ENCODE measurements at regions not wholly inside any gene's neighbourhood (a gene's known extent, or its start where the extent isn't known, plus 50 kb on each side); places are given as distances from the start of the nearest gene placed in this dataset.
"Not testable (repeated sequence)": the region's sequence is repeated elsewhere in the genome, so short reads cannot be mapped to it uniquely, and the experiment has no call there.

DNA sequence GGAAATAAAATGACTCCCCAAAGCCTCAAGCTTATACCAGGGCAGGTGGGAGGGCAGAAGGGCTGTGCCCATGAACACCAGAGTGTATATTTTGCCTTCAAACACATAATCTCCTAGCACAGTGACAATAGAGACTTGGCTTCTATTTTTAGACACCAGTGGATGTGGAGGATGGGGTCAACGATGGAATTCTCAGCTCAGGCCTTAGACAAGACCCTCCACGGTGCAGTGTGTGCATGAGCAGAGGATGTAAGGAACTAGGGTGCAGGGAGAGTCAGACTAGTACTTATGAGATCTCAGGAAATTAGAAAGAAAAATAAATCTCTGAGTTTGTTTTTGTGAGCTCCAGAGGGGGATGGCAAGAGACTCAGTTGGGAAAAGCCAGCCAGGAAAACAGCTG lies 113.6 kb upstream of the CADM1 start:
- DNase-seq = no peak

DNA sequence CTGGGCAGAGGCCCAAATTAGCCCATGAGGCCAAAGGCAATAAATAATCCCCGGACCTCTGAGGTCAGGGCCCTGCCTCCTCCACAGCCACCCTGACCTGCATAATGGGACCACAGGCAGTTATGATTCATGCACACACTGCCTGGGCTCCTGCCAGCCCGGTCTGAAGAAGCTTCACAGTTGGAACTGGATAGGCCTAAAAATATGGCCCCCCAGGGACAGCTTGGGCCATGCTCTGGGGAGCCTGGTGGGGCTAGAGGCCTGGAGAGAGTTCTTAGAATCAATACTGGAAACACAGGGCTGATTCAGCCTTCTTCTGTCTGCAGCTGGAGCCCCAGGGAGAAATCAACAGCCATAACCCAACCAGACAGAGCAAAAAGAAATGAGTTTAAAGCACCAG lies 112.8 kb upstream of the CADM1 start:
- no peak for DNase-seq

DNA sequence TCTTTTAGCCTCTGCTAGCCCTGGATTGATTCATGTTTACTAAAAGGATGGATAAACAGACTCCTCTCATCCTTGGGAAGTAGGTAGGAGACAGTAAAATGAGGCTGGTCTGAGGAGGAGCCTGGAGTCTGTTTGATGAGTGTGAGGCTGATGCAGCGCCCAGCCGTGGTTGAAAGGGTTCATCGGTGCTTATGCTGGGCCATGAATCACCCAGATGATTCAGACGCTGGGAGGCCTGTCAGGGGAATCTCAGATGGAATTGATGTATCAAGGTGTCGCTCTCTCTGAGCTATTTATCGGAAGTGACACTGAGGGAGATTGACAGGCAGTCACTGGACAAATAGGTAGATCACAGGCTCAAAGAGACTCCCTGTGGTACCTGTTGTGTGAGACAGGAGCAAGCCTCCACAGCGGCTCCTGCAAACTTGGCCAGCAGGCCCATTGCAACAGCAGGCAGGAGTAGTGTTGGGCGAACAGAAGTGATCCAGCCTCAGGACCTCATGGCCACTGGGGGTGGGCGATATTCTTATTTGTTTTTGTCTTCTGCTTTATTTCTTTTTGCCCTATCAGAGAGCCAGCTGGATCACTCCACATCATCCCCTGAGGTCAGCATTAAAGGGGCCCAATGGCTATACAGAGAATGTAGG lies 109.9 kb upstream of the CADM1 start:
- no peak for DNase-seq

DNA sequence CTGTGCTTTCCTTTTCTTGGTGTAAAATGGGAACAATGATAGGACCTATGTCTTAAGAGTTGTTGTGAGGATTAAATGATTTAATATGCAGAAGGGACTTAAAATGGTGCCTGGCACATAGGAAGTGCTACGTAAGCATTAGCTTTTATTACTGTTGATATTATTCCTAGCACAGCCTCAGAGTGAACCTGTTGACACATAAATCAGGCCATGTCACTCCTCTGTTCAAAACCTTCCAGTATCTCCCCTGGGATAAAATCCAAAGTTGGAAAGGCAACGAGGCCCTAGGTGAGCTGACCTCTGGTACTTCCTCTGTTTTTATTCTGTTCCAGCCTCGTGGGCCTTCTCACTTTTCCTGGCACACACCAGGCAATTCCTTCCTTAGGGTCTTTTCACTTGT lies 108.8 kb upstream of the CADM1 start:
- no peak for DNase-seq

DNA sequence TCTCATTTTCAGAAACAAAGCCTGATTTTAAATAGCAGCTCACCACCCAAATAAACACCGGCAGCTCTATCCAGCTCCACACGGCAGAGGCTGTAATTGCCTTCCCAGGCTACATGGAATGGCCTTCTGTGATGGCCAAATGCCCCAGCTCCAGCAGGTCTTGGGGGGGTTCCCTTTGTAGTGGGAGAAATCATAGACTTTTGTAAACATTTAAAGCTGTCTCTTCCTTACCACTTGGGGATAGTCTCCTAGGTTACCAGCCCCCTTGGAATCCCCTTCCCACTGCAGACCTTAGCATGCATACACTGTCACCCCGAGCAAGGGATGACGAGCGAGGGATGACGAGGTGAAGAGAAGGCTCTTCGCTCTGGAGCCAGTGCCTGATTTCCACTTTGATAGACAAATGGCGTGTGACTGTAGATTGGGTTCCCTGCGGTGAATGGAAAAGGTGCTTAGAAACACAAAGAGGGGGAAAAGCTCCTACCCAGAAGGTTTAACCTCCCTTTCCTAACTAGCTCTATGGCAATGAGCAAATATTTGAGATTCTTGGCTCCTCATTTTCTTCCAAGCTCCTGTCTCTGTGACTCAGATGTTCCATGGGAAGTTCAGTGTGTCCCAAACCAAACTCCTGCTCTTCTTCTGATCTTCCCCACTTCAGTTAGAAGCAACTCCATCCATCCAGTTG lies 108.0 kb upstream of the CADM1 start:
- DNase-seq = no peak

DNA sequence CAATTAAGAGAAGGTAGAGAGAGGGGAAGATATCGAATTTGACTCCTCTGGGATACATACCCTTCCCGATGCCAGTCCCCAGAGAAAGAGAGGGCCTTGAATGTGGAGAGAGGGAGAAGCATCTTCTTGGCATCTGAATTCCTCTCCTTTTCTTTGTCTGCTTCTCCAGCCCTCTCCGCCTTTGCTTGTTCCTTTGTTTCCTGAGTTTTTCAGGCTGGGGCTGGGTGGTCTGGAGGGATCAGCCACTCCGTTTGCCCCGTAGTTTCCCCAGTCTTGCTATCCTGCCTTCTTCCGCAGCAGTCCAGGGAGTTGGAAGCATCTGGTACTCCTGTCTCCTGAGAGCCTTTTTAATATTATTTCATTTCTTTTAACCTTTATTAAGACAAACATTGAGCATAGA lies 107.1 kb upstream of the CADM1 start:
- no peak for DNase-seq

DNA sequence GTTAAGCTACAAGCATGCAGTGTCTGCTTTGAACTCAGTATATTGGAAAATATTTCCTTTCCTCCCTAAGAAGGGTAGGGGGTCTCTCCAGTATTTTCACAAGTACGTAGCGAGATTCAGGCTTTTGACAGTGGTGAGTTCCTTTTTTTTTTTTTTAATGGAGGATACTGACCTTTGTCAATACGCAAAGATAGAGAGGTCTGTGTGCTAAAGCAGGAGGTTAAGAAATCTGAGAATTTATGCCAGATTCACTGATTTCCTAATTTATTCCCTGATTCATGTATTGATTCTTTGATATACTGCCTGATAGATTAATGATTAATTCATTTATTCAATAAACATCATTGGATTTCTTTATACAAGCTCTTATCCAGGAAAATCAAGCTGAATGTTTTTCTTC lies 106.7 kb upstream of the CADM1 start:
- no peak for DNase-seq

DNA sequence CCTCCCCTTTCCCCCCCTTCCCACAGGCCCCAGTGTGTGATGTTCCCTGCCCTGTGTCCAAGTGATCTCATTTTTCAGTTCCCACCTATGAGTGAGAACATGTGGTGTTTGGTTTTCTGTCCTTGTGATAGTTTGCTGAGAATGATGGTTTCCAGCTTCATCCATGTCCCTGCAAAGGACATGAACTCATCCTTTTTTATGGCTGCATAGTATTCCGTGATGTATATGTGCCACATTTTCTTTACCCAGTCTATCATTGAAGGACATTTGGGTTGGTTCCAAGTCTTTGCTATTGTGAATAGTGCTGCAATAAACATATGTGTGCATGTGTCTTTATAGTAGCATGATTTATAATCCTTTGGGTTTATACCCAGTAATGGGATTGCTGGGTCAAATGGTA lies 106.0 kb upstream of the CADM1 start:
- not testable (repeated sequence) for DNase-seq

DNA sequence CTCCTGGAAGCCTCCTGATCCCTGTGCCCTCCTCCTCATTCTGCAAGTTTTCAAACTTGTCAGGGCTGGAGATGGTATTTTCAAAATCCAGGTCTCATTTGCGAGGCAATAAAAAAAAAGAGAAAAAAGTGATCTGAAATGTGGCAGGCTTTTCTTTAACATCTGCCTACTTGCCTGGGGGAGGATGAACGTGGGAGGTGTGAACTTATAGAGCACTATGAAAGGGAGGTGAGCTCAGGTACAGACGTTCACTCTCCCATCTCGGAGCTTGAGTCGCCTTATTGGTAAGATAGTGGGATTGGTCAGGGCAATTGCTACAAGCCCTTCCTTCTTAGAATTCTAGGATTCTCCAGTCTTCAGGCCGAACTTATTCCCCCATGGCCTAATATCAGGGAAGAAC lies 104.8 kb upstream of the CADM1 start:
- DNase-seq = no peak

DNA sequence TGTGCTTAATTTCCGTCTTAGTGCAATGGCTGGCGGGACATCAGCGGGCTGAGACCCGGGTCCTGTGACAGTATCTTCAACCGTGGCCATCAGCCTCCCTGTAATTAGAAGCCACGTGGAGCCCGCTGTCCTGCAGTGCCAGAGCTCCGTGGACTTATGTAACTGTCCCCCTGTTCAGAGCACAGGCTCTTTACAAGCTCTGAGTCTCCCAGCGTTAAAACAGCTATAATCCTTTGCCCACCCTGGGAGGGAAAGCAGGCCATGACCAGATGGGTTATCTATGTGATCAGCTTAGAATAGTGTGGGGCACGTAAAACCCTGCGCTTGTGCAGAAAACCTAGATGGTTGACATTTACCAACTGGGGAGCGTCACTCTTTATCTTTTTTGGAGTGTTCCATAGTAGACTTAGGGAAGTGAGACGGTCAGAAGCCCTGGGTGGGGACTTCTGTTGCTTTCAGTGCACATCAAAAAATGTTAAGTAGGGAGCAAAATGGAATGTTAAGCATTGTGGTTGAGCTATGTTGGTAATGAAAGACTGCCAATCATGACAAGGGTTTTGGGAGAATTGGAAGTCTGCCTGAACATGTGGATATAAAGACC lies 103.5 kb upstream of the CADM1 start:
- DNase-seq = no peak

DNA sequence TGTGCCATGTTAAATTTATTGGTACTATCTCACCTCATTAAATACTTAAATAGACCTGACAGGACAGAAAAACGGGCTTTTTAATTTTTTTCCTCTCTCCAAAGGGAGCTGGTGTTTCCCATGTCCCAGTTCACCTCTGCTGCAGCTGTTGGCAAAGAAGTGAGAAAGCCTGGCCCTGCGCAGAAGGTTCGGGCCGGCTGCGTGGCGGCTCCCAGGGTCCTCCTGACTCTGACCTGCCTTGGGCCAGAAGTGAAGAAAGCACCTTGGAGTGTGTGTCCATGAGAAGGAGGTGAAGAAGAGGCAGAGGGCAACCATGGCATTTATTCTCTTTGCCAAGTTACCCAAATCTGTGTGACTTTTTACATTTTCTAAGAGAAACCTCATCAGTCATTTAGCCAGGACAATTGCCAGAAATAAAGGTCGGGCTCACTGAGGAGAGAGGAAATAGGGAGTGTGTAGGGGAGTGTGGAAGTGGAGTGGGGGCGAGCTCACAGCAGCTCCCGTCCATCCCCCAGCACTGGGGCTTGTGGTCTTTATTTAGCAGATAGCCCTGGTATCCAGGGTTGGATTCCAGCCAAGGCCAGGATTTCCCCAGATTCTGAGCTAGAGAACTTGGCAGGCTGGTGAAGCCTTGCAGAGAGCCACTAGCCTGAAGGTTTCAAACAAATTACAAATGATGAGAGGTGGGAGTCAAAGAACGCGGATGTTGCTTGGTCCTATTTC lies 102.4 kb upstream of the CADM1 start:
- peak; percentile 39 for DNase-seq

DNA sequence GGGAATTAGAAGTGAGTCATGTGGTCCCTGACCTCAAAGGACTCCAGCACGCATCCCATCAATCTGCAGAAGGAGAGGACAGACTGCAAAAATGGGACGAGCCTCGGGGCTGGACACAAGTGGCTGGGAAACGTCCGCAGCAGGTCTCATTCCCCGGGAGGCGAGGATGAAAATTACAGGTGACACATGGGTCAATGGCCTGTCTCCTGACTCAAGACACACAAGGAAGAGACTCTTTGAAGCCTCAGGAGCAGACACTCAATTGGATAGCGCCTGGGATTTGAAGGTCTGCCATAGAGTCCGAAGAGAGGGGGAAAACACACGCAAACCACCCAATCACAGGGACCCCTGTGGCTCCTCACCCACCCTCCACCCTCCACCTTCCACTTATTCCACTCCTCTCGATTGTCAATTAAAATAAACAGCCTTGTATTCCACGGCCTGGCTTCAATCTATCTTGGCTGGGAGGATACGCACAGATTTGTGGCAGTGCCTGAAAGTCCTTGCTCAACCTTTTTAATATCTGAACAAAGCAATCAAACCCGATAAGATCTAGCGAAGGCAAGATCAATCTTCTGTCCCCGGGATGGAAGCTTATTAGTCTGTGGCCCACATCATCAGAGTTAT lies 101.8 kb upstream of the CADM1 start:
- no peak for DNase-seq

DNA sequence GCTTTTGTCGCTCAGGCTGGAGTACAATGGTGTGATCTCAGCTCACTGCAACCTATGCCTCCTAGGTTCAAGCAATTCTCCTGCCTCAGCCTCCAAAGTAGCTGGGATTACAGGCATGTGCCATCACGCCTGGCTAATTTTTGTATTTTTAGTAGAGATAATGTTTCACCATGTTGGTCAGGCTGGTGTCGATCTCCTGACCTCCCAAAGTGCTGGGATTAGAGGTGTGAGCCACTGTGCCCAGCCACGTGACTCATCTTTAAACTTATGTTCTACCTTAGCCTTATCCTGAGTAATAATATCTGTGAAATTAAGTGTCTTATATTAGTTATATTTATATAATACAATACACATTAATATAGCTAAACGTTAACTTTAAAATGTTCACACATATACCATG lies 101.2 kb upstream of the CADM1 start:
- DNase-seq = not testable (repeated sequence)

DNA sequence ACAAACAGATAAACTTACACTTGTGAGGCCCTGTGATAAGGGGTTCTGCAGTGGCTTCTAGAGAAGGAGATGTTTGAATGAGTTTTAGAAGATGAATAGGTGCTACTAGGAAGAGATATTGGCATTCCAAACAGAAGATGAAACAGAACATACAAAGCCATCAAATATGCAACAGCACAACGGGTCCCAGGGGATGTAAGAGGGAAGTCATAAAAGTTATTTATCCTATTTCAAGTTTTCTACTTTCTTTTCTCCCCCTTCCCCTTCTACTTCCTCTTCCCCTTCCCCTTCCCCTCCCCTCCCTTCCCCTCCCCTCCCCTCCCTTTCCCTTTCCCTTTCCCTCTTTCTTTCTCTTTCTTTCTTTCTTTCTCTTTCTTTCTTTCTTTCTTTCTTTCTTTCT lies 94.9 kb upstream of the CADM1 start:
- no peak for DNase-seq

DNA sequence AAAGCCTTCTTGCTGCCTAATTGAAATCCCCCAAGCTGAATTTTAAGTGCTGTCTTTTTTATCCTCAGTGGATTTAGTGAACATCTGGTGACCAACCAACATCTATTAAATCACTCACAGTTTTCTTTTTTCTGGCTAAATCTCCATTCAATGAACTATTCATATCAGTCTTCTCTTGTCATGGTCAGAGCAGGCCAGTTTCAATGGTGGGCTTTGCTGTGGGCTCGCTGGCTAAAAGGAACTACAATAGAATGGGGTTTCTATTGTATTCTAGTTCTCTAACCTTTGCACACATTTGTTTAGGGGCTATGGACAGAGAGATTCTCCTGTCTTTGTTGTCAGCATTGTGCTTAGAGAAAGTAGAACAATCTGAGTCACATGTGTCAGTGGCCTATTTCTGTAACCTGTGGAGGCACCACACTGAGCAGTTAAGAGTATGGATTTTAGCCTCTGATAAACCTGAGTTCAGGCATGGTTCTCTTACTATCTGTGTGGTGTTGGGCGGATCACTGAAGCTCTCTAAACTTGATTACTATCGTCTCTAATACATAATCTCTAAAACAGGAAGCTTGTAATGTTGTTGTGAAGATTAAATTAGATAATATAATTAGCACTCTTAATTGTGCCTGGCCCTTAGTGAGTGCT lies 94.2 kb upstream of the CADM1 start:
- no peak for DNase-seq

DNA sequence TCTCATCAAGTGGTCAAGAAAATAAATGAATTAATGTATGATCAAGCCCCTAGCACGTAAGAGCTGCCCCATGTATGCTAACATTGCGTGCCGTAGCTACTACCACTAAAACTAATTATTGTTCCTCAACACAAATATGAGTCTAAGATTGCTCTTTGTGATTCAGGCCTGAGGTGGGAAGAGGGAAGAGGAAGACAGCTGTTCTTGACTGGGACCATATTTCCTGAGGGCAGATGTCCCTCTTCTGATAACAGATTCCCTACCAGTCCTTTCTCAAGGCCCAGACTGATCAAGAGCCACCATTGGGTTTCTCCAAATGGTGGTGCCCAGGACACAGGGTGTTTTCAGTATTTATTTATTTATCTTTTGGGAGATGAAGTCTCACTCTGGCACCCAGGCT lies 87.2 kb upstream of the CADM1 start:
- no peak for DNase-seq

DNA sequence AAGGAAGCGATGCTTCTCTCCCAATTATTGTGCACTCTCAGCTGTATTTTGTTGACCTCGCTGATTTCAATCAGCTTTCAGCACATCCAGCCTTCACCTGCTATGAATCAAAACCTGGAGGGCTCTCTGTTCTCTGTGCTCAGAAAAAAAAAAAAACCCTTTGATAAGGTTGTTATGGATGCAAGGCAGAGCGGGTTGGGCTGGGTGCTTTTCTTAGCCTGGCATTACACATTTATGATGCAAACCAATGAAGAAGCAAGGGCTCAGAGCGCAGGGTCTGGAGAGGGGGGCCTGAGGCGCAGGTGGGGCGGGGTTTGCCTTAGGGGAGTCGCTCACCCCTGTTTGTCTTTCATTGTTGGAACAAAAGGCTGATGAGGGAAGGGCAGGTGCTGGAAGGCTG lies 86.0 kb upstream of the CADM1 start:
- no peak for DNase-seq

DNA sequence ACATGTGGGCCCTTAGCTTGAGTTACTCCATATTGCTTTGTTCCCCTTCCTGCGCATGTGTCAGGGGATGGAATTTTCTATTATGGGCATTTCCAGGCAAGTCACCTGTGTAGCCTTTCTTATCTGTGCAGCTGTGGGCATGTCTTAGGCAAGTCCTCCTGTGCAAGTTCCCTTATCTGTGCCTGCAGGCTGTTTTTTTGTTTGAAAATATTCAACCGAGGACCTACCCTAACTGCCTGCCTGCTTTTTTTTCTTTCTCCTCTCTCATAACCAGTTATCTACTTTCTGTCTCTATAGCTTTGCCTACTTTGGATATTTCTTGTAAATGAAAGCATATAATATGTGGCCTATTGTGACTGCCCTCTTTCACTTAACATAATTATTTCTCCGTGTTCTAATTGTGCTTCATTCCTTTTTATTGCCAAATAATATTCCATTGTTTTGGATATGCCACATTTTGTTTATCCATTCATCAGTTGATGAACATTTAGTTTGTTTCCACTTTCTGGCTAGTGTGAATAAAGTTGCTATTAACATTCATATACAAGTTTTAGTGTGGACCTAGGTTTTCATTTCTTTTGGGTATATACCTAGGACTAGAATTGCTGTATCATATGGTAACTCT lies 83.6 kb upstream of the CADM1 start:
- no peak for DNase-seq

DNA sequence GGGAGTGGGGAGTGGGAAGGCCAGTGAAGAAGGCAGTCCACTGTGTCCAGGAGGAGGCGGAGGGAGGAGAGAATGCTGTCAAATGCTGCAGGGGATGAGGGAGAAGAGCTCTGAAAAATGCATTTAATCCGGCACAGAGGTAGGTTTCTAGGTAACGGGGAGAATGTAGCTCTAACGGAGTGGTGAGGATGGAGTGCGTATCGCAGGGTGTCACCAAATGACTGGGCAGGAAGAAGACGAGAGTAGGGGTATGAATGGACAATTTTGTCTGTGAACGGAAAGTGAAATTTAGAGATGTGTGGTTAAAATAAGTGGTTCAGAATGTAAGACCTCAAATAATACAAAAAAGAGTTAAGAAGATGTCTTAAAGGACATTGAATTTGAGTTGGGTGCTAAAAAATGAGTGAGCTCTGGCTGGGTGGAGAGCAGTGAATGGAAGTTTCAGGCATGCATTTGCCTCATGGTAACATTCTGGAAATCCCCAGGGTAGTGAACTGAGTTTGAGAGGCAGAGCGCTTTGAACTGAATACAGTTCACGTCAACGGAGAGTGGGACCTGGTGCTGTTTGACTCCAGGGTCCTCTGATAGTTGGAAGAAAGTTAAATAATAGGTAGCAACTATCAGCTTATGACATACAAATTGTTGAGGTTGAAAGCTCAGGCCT lies 81.3 kb upstream of the CADM1 start:
- no peak for DNase-seq

DNA sequence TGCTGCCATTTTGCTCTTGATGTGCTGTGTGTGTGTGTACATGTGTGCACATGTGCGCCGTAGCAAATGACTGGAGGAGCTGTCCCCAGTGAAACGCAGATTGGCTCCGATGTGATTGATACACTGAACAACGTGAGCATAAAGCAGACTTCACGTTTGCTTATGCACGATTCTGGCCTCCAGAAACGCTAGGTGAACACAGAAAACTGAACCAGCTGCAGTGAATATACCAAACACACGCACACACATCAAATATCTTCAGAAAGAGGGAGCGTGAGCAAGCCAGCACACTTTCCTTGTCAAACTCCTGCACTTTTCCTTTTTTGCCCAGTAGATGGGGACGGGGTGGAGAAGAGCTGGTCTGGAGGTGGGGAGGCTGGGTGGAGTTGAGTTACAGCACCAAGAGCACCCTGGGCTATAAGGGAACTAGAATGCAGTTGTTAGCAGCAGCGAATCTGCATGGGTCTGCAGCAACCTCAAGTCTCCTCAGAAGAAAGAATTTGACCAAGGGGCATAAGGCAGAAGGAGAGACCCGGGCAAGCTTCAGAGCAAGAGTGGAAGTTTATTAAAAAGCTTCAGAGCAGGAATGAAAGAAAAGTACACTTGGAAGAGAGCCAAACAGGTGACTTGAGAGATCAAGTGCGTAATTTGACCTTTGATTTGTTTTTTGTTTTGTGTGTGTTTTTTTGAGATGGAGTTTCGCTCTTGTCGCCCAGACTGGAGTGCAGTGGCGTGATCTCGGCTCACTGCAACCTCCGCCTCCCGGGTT lies 77.8 kb upstream of the CADM1 start:
- peak; percentile 43 for DNase-seq
